ENCODE measurements at regions not wholly inside any gene's neighbourhood (a gene's known extent, or its start where the extent isn't known, plus 50 kb on each side); places are given as distances from the start of the nearest gene placed in this dataset.

DNA sequence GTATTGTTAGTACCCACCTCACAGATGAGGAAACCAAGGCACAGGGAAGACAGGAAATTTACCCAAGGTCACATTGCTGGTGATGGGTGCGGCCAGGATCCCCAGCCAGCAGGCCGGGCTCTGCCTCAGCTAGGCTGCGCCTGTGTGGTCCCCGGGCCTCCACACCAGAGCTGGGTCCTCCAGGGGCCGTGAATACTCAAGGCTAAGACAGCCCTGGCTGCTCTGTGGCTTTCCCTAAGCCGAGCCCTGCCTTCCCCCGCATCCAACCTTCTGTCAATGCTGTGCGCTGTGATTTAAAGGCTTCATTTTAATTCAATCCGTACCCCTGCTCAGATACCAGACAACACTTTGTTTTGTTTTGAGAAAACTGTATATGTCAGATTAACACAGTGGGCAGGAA lies 246.7 kb downstream of the TTLL2 start:
- TF ChIP-seq, protein P1, sequence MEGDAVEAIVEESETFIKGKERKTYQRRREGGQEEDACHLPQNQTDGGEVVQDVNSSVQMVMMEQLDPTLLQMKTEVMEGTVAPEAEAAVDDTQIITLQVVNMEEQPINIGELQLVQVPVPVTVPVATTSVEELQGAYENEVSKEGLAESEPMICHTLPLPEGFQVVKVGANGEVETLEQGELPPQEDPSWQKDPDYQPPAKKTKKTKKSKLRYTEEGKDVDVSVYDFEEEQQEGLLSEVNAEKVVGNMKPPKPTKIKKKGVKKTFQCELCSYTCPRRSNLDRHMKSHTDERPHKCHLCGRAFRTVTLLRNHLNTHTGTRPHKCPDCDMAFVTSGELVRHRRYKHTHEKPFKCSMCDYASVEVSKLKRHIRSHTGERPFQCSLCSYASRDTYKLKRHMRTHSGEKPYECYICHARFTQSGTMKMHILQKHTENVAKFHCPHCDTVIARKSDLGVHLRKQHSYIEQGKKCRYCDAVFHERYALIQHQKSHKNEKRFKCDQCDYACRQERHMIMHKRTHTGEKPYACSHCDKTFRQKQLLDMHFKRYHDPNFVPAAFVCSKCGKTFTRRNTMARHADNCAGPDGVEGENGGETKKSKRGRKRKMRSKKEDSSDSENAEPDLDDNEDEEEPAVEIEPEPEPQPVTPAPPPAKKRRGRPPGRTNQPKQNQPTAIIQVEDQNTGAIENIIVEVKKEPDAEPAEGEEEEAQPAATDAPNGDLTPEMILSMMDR (IDR thresholded peaks at IDR 0.05; ENCODE audit: insufficient read depth, low read depth, low read length, missing control alignments), result no peak
- no peak for DNase-seq (ENCODE audit: low read depth)

DNA sequence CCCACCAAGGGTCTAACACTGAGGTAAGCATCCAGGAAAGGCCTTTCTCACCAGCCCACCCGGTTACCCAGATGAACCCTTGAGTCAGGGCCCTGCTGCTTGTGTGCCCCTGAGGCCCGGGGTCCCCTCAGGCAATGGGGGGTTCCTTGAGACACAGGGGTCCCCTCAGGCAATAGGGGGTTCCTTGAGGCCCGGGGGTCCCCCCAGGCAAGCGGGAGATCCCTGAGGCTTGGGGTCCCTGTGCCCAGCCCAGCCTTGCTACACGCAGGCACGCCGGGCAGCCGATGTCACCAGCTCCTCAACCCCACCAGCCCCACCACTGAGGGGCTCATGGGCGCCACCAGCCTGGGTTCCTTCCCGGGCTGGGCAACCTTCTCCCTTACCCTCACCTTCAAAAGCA lies 247.2 kb downstream of the TTLL2 start:
- TF ChIP-seq, protein P1 (IDR thresholded peaks at IDR 0.05; ENCODE audit: insufficient read depth, low read depth, low read length, missing control alignments), result no peak

More for the DNA sequence above, 246.7 kb downstream of the TTLL2 start:
- no peak overlapping the region for H3K4me3 ChIP-seq (ENCODE audit: low read depth, low read length)

GRCh38 chr6:167572841-167573271 lies 248.0 kb downstream of the TTLL2 start:
- H3K4me3 ChIP-seq (ENCODE audit: low read depth, low read length), result no peak overlapping the region
- TF ChIP-seq, protein P1 (IDR thresholded peaks at IDR 0.05; ENCODE audit: insufficient read depth, low read depth, low read length, missing control alignments), result no peak
- DNase-seq (ENCODE audit: low read depth), result no peak

More for the DNA sequence above, 247.2 kb downstream of the TTLL2 start:
- no peak for DNase-seq (ENCODE audit: low read depth)
- H3K4me3 ChIP-seq (ENCODE audit: low read depth, low read length), result no peak overlapping the region

GRCh38 chr6:167573461-167574215 lies 248.8 kb downstream of the TTLL2 start:
- no peak for DNase-seq (ENCODE audit: low read depth)
- TF ChIP-seq, protein P1 (IDR thresholded peaks at IDR 0.05; ENCODE audit: insufficient read depth, low read depth, low read length, missing control alignments), result no peak
- H3K4me3 ChIP-seq (ENCODE audit: low read depth, low read length), result no peak overlapping the region

DNA sequence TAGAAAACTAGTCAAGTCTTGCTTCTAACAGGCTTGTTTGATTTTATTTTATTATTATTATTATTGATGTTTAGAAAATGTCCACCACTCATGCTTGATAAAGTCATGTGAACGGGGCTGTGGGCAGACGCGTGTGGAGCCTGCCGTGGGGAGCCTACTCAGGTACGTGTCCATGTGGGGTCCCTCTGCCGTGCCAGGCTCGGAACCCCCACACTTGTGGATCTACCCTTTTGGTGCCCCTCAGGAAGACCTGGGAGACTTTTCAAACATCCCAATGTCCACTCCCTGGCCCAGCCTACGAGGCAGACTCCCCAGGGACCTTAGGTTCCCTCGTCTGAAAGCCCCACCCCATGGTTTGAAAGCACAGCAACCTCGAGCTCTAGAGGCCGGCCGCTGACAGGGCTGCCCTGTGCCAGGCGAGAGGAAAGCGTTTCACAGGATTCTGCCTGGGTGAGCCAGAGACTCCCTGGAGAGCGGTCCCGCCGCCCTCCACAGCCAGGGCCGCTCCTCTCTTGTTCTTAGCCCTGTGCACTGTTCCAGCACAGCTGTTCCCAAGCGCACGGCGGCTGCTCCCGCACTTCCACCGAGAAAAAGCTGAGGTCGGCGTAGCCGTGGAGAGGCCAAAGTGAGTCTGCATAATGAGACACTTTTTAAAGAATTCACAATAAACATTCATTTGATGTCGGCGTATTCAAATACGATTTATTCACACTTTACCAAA lies 249.7 kb downstream of the TTLL2 start:
- no peak for DNase-seq (ENCODE audit: low read depth)
- H3K4me3 ChIP-seq (ENCODE audit: low read depth, low read length), result no peak overlapping the region
- TF ChIP-seq, protein P1 (IDR thresholded peaks at IDR 0.05; ENCODE audit: insufficient read depth, low read depth, low read length, missing control alignments), result no peak

DNA sequence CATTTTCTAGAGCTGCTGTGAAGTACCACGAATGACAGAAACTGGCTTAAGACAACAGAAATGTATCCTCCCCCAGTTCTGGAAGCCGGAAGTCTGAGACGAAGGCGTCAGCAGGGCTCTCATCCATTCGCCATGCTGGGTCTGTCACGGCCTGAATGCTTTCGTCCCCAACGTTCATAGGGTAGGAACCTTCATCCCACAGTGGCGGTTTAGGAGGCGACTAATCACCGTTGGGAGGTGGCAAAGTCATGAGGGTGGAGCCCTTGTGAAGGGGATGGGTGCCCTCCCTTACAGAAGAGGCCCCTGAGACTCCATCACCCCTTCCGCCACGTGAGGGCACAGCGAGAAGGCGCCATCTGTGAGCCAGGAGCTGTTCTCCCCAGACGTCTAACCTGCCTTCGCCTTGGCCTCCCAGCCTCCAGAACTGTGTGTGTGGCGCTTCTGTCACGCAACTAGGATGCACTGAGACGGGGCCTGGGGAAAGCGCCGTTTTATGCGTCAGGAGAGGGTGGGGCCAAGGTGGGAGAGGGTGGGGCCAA lies 250.3 kb downstream of the TTLL2 start:
- TF ChIP-seq, protein P1 (IDR thresholded peaks at IDR 0.05; ENCODE audit: insufficient read depth, low read depth, low read length, missing control alignments), result no peak
- H3K4me3 ChIP-seq (ENCODE audit: low read depth, low read length), result no peak overlapping the region
- no peak for DNase-seq (ENCODE audit: low read depth)

All from GM12865 (cell line).